IMR-90 (cell line): ENCODE measurements at regions not wholly inside any gene's neighbourhood (a gene's known extent, or its start where the extent isn't known, plus 50 kb on each side); places are given as distances from the start of the nearest gene placed in this dataset.

Experiments
- ATAC-seq: fragments of 200-7000 bp; cut with Tn5 transposase; 2 replicates; pipeline ENCODE4 v1.9.1; 2020; ENCODE audit warnings: low read depth, mild to moderate bottlenecking, moderate library complexity
- BruUV-seq: library from RNA; stranded (reverse); fragments of 400-500 nt; replicated peaks from 2 replicates; lab custom pipeline; 2021; lab: Mats Ljungman, UMichigan
- CTCF ChIA-PET: fragments of 300-600 bp; formaldehyde crosslinking; extraction: SDS; loops from one replicate; lab custom pipeline; 2021; ENCODE audit warnings: antibody characterized with exemption; lab: Yijun Ruan, JAX
- POLR2A ChIA-PET: fragments of 300-600 bp; sonication (Branson Sonifier 250); formaldehyde crosslinking; loops from one replicate; lab custom pipeline; 2022; ENCODE audit warnings: antibody characterized with exemption; ENCODE audit not compliant: unreplicated experiment; lab: Charles Lee
- DNase-seq: peaks from one replicate; pipeline ENCODE4 v3.0.0; 2013
- H2AFZ ChIP-seq: replicated peaks from 2 replicates; pipeline ENCODE3; 2013; ENCODE audit warnings: low read length, mild to moderate bottlenecking; ENCODE audit not compliant: poor library complexity
- H2AK5ac ChIP-seq: 2 replicates; pipeline ENCODE4 v1.6.1; 2013; ENCODE audit warnings: low read depth, low read length, inconsistent platforms
- H2AK9ac ChIP-seq: replicated peaks from 2 replicates; pipeline ENCODE3; 2013; ENCODE audit warnings: mild to moderate bottlenecking, low read depth, low read length, moderate library complexity; ENCODE audit not compliant: poor library complexity
- H2BK120ac ChIP-seq: 2 replicates; pipeline ENCODE4 v1.6.1; 2013; ENCODE audit warnings: low read depth, low read length, inconsistent platforms
- H2BK15ac ChIP-seq: 3 replicates; pipeline ENCODE4 v1.6.1; 2013; ENCODE audit warnings: low read depth, low read length, inconsistent platforms
- H2BK20ac ChIP-seq: 2 replicates; pipeline ENCODE4 v1.6.1; 2013; ENCODE audit warnings: low read depth, mild to moderate bottlenecking, inconsistent platforms, low read length, moderate library complexity
- H2BK5ac ChIP-seq: 2 replicates; pipeline ENCODE4 v1.6.1; 2013; ENCODE audit warnings: mild to moderate bottlenecking, low read depth, low read length, inconsistent platforms; ENCODE audit not compliant: poor library complexity, severe bottlenecking
- H3K14ac ChIP-seq: replicated peaks from 2 replicates; pipeline ENCODE4 v1.6.1; 2013; ENCODE audit warnings: low read depth, low read length, inconsistent platforms
- H3K18ac ChIP-seq: 2 replicates; pipeline ENCODE4 v1.6.1; 2013; ENCODE audit warnings: low read depth, low read length, control low read depth
- H3K23ac ChIP-seq: 2 replicates; pipeline ENCODE4 v1.6.1; 2013; ENCODE audit warnings: low read depth, low read length, inconsistent platforms
- H3K27ac ChIP-seq: 2 replicates; pipeline ENCODE4 v1.5.1; 2013; ENCODE audit warnings: mild to moderate bottlenecking, control low read depth, low read length; ENCODE audit not compliant: insufficient read depth
- H3K27me3 ChIP-seq: 2 replicates; pipeline ENCODE4 v1.6.1; 2013; ENCODE audit warnings: low read length; ENCODE audit not compliant: control insufficient read depth, insufficient read depth
- H3K36me3 ChIP-seq: 2 replicates; pipeline ENCODE4 v1.6.1; 2013; ENCODE audit warnings: low read length, mixed read lengths; ENCODE audit not compliant: control insufficient read depth, insufficient read depth
- H3K4ac ChIP-seq: 2 replicates; pipeline ENCODE4 v1.6.1; 2013; ENCODE audit warnings: low read depth, low read length, inconsistent platforms
- H3K4me1 ChIP-seq: 2 replicates; pipeline ENCODE4 v1.6.1; 2013; ENCODE audit warnings: low read length, mixed read lengths; ENCODE audit not compliant: control insufficient read depth, insufficient read depth
- H3K4me2 ChIP-seq: 2 replicates; pipeline ENCODE4 v1.6.1; 2013; ENCODE audit warnings: low read depth, mild to moderate bottlenecking, control low read depth, low read length, moderate library complexity
- H3K4me3 ChIP-seq: 2 replicates; pipeline ENCODE4 v1.5.1; 2013; ENCODE audit warnings: low read depth, mild to moderate bottlenecking, control low read depth, low read length, moderate library complexity; ENCODE audit not compliant: insufficient read depth
- H3K56ac ChIP-seq: 2 replicates; pipeline ENCODE4 v1.6.1; 2013; ENCODE audit warnings: low read length, inconsistent platforms; ENCODE audit not compliant: insufficient read depth; ENCODE audit errors: extremely low read depth
- H3K79me1 ChIP-seq, 2 experiments: 2 replicates each; pipeline ENCODE4 v1.6.1; 2013; ENCODE audit warnings: low read length in 2 of 2, inconsistent platforms in 1 of 2, low read depth in 1 of 2
- H3K9ac ChIP-seq: 2 replicates; pipeline ENCODE4 v1.6.1; 2013; ENCODE audit warnings: low read depth, low read length, control low read depth
- H3K9me1 ChIP-seq: 2 replicates; pipeline ENCODE4 v1.6.1; 2013; ENCODE audit warnings: low read length, inconsistent platforms; ENCODE audit not compliant: insufficient read depth
- H3K9me3 ChIP-seq: 2 replicates; pipeline ENCODE4 v1.6.1; 2013; ENCODE audit warnings: low read length; ENCODE audit not compliant: control insufficient read depth, insufficient read depth
- H4K20me1 ChIP-seq: 2 replicates; pipeline ENCODE4 v1.6.1; 2013; ENCODE audit warnings: low read length, inconsistent platforms; ENCODE audit not compliant: insufficient read depth
- H4K5ac ChIP-seq: 2 replicates; pipeline ENCODE4 v1.6.1; 2013; ENCODE audit warnings: mild to moderate bottlenecking, low read depth, low read length, control low read depth
- H4K8ac ChIP-seq, 2 experiments: 2 replicates each; pipeline ENCODE4 v1.6.1; 2013; ENCODE audit warnings: low read depth in 2 of 2, low read length in 2 of 2, control low read depth in 1 of 2, inconsistent platforms in 1 of 2
- H4K91ac ChIP-seq: 2 replicates; pipeline ENCODE4 v1.6.1; 2013; ENCODE audit warnings: low read depth, low read length, inconsistent platforms; ENCODE audit not compliant: insufficient read depth
- CEBPB ChIP-seq: IDR thresholded peaks from 2 replicates; pipeline ENCODE4 v1.6.1; 2012; ENCODE audit warnings: low read depth, low read length, improper control_type of control experiment
- CHD1 ChIP-seq: IDR thresholded peaks from 2 replicates; pipeline ENCODE4 v1.6.1; 2012; ENCODE audit warnings: low read depth, low read length, improper control_type of control experiment
- CTCF ChIP-seq: conservative IDR thresholded peaks from 2 replicates; pipeline ENCODE4 v1.5.1; 2012; ENCODE audit warnings: mild to moderate bottlenecking, low read depth, low read length, improper control_type of control experiment
- FOS ChIP-seq: fragments of 150-350 bp; IDR thresholded peaks from 2 replicates; pipeline ENCODE4 v1.6.1; 2016; ENCODE audit warnings: low read depth, low read length
- MXI1 ChIP-seq: IDR thresholded peaks from 2 replicates; pipeline ENCODE4 v1.6.1; 2012; ENCODE audit warnings: low read depth, mild to moderate bottlenecking, low read length, moderate library complexity, borderline replicate concordance
- WGBS, 2 experiments: methylation state at CpG; one replicate each; pipeline versions ENCODE4 v1.1.5 to v1.1.7; 2013; ENCODE audit warnings: missing lambda C conversion rate in 2 of 2; ENCODE audit not compliant: insufficient read length in 1 of 2; ENCODE audit errors: extremely low coverage in 2 of 2; 5-methylcytosine and 5-hydroxymethylcytosine counted together
- dilution Hi-C: fragments of 300-500 bp; cut with HindIII; formaldehyde crosslinking; loops from one replicate; pipeline ENCODE4 v1.14.3; 2018; ENCODE audit warnings: low sequenced_read_pairs; ENCODE audit not compliant: unreplicated experiment
- in situ Hi-C: fragments of 300-500 bp; cut with MboI; formaldehyde crosslinking; loops from 3 replicates; pipeline ENCODE4 v1.14.3; 2019; ENCODE audit warnings: low sequenced_read_pairs, inconsistent platforms, mixed read lengths
- intact Hi-C: fragments of 100-400 bp; cut with micrococcal nuclease; formaldehyde crosslinking; loops from 2 replicates; pipeline ENCODE4 v1.10.0; 2022

- no peak overlapping the region for H2BK5ac ChIP-seq
- H3K4ac ChIP-seq: peak overlapping the region; percentile 38; the same call in 1 of the 2 replicates
- peak overlapping the region in 1 of 2 experiments; percentile 12; a peak in 1 of 4 replicates for H4K8ac ChIP-seq
- CTCF ChIA-PET: no interaction called here
- POLR2A ChIA-PET: no interaction called here
- 40% methylated on average over 1 of the region's 9 CpGs; no CpG with 5 or more reads in 1 of the 2 experiments for WGBS, 2 experiments
- BruUV-seq: no TSS peak
- no peak overlapping the region for H3K27ac ChIP-seq
- peak overlapping the region; percentile 4; the same call in 1 of the 2 replicates for H2BK20ac ChIP-seq
- ATAC-seq (peak; percentile 40), DNase-seq (peak; percentile 69)
- H2AK5ac ChIP-seq: peak overlapping the region; percentile 20
- in situ Hi-C loops: no loop called here
- no peak for TF ChIP-seq CHD1
- TF ChIP-seq FOS: no peak
- peak; percentile 12; the same call in 1 of the 2 replicates for TF ChIP-seq CEBPB
- TF ChIP-seq CTCF: no peak
- no peak for TF ChIP-seq MXI1
- H2BK120ac ChIP-seq: peak overlapping the region; percentile 44; the same call in 1 of the 2 replicates
- no peak overlapping the region for H3K18ac ChIP-seq
- H4K20me1 ChIP-seq: no peaks in the 10 kb centered on the region
- H3K4me2 ChIP-seq: no peak overlapping the region
- dilution Hi-C loops: no loop called here
- peak overlapping the region; percentile 58 for H2AK9ac ChIP-seq
- H3K4me3 ChIP-seq: no peak overlapping the region
- no peak overlapping the region for H3K9ac ChIP-seq
- H3K36me3 ChIP-seq: no peaks in the 10 kb centered on the region
- no peaks in the 10 kb centered on the region for H3K79me1 ChIP-seq
- 0 out of 3 replicates have a peak overlapping the region, but pooled peaks have one; percentile 30 for H2BK15ac ChIP-seq
- H4K5ac ChIP-seq: no peak overlapping the region
- peak overlapping the region; percentile 38 for H2AFZ ChIP-seq
- peaks cover 12% of the 10 kb centered on the region for H3K9me1 ChIP-seq
- intact Hi-C loops: no loop called here
- no peak overlapping the region for H3K56ac ChIP-seq
- H3K23ac ChIP-seq: no peak overlapping the region
- H3K27me3 ChIP-seq: no peaks in the 10 kb centered on the region; the same call in 1 of the 2 replicates
- peaks cover 7% of the 10 kb centered on the region for H3K4me1 ChIP-seq
- H3K9me3 ChIP-seq: no peaks in the 10 kb centered on the region
- H3K14ac ChIP-seq: peak overlapping the region; percentile 50; the same call in 1 of the 2 replicates
- no peak overlapping the region for H4K91ac ChIP-seq
Observed at GRCh38 chr2:12486205-12487118, 230.3 kb upstream of the TRIB2 start.
